Prostate gland (tissue), 2 donors: ENCODE measurements at regions not wholly inside any gene's neighbourhood (a gene's known extent, or its start where the extent isn't known, plus 50 kb on each side); places are given as distances from the start of the nearest gene placed in this dataset.

Experiments used
- DNase-seq: peaks from one replicate; pipeline ENCODE4 v3.0.0-alpha.2; 2019; ENCODE audit warnings: low spot score
- H3K27ac ChIP-seq, 2 donors: fragments of 200-600 bp; sonication (generic); 2 replicates each; pipeline ENCODE4 v1.5.1; 2017 to 2019
- H3K27me3 ChIP-seq: fragments of 200-600 bp; sonication (generic); replicated peaks from 2 replicates; pipeline ENCODE4 v1.5.1; 2019; ENCODE audit not compliant: insufficient read depth
- H3K36me3 ChIP-seq, 2 donors: fragments of 200-600 bp; sonication (generic); 1 replicate in 1 of 2; 2 replicates in 1 of 2; pipeline versions ENCODE4 v1.5.1 to v1.8.1; 2017 to 2019
- H3K4me1 ChIP-seq: fragments of 200-600 bp; sonication (generic); replicated peaks from 2 replicates; pipeline ENCODE4 v1.5.1; 2019
- H3K4me3 ChIP-seq, 2 donors: fragments of 200-600 bp; sonication (generic); 2 replicates each; pipeline ENCODE4 v1.5.1; 2017 to 2019
- H3K9me3 ChIP-seq: fragments of 200-600 bp; sonication (generic); 2 replicates; pipeline ENCODE4 v1.5.1; 2017
- POLR2A ChIP-seq: fragments of 450-650 bp; IDR thresholded peaks from one replicate; pipeline ENCODE4 v1.6.1; 2016; ENCODE audit warnings: antibody characterized with exemption, mild to moderate bottlenecking
- POLR2AphosphoS5 ChIP-seq: sonication (generic); formaldehyde crosslinking; IDR thresholded peaks from one replicate; pipeline ENCODE4 v1.6.1; 2017; ENCODE audit warnings: antibody characterized with exemption
- WGBS: methylation state at CpG from one replicate; pipeline ENCODE4 v1.1.5; 2018; 5-methylcytosine and 5-hydroxymethylcytosine counted together
- intact Hi-C: fragments of 100-400 bp; cut with DNase I; formaldehyde crosslinking; loops from one replicate; pipeline ENCODE4 v1.14.2; 2022
- TF ChIP-seq, protein P1 (sequence below), 4 experiments: fragments of 200-600 bp in 2 of 4; fragments of 450-650 bp in 2 of 4; sonication (generic) in 2 of 4; IDR thresholded peaks; 1 replicate in 3 of 4; 2 replicates in 1 of 4; pipeline ENCODE4 v1.5.1; 2016 to 2019; ENCODE audit warnings: antibody characterized with exemption in 4 of 4, mild to moderate bottlenecking in 2 of 4, moderate library complexity in 2 of 4

DNA sequence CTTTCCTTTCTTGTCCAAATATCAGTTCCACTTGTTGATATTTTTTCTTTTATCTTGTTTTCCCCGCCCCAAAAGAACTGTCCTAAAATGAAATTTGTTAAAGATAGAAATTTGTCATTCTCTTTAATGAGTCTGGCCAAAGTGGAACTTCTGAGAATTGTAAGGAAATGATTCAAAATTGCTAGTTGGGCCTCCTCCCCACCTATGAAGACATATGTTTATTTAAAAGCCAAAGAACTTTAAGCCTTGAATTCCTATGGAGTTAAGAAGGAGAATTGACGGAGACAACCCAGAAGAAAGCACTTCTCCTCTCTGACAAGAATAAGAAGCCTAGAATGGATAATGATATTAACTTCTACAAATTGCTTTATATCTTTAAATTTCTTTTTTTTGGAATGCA lies 59.1 kb upstream of the ALDH1A1 start:
- no peaks in the 10 kb centered on the region for H3K9me3 ChIP-seq
- H3K27me3 ChIP-seq = no peaks in the 10 kb centered on the region
- no peak overlapping the region for H3K4me3 ChIP-seq
- no peak for DNase-seq
- TF ChIP-seq, protein P1, sequence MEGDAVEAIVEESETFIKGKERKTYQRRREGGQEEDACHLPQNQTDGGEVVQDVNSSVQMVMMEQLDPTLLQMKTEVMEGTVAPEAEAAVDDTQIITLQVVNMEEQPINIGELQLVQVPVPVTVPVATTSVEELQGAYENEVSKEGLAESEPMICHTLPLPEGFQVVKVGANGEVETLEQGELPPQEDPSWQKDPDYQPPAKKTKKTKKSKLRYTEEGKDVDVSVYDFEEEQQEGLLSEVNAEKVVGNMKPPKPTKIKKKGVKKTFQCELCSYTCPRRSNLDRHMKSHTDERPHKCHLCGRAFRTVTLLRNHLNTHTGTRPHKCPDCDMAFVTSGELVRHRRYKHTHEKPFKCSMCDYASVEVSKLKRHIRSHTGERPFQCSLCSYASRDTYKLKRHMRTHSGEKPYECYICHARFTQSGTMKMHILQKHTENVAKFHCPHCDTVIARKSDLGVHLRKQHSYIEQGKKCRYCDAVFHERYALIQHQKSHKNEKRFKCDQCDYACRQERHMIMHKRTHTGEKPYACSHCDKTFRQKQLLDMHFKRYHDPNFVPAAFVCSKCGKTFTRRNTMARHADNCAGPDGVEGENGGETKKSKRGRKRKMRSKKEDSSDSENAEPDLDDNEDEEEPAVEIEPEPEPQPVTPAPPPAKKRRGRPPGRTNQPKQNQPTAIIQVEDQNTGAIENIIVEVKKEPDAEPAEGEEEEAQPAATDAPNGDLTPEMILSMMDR (IDR thresholded peaks at IDR 0.05) = no peak
- TF ChIP-seq POLR2AphosphoS5 (no peak), POLR2A (no peak)
- no peak overlapping the region for H3K27ac ChIP-seq
- 92% methylated on average over 2 of the region's 2 CpGs for WGBS
- no peaks in the 10 kb centered on the region for H3K36me3 ChIP-seq
- no peaks in the 10 kb centered on the region for H3K4me1 ChIP-seq
- intact Hi-C loops = no loop called here

DNA sequence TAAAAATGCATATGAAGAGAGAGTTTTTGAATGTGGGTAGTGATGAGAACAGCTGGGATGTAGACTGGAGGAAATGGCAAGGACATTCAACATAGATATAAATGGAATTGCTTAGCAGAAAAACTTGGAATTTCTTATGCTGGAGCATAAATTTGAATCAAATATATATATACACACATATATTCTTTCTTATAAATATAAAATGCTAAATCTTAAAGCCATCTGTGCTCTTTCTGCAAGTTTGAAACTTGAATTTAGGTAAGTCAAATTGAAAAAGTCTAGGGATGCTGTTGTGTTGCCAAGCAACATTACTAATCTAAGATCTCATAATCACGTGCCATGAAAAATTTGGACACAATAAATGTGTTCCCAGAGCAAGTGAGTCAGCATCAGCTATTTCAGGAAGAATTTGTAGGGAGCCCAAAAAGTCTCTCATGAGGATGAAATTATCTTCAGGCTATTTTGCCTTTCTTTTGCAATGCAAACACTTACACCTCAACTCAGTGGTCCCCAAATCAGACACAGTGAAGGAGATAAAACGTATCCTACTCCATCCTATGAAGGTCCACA lies 58.4 kb upstream of the ALDH1A1 start:
- WGBS = 52% methylated on average over 2 of the region's 2 CpGs
- H3K4me3 ChIP-seq = no peak overlapping the region
- TF ChIP-seq, protein P1 (IDR thresholded peaks at IDR 0.05) = no peak
- peak; percentile 9 for TF ChIP-seq POLR2AphosphoS5
- TF ChIP-seq POLR2A = no peak
- no peak overlapping the region for H3K27ac ChIP-seq
- H3K36me3 ChIP-seq = no peaks in the 10 kb centered on the region
- H3K27me3 ChIP-seq = no peaks in the 10 kb centered on the region
- no peak for DNase-seq
- H3K9me3 ChIP-seq = no peaks in the 10 kb centered on the region
- intact Hi-C loops = no loop called here
- H3K4me1 ChIP-seq = no peaks in the 10 kb centered on the region

DNA sequence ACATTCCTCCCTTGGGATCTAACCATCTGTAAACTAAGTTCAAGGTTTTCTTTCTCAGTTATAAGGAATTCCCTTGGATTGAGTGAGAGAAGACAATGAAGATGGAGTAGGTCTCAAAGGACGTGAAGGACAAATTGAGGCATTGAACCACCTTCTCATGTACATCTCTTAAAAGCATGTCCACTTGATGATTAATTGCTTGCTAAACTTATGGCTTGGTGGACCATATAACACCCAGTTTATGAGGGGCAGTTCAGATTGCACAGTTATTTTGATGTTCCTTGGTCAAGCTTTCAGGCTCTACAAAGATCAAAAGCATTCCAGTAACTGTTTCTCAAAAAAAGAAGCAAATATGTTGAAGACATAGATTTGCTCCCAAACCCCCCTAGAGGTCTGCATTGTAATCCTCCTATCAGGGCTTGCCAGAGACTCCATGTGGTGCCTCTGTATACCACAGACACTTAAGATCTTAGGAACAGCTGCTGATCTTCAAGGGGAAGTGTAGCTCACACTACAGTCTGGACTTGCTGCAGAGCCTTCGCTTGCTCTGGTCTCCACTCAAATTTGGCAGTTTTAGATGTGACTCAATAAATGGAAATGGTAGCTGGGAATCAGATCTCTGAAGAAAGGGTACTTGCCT lies 56.9 kb upstream of the ALDH1A1 start:
- no peaks in the 10 kb centered on the region for H3K9me3 ChIP-seq
- no peak for TF ChIP-seq POLR2AphosphoS5
- TF ChIP-seq, protein P1 (IDR thresholded peaks at IDR 0.05) = no peak
- TF ChIP-seq POLR2A = no peak
- no peak for DNase-seq
- no peaks in the 10 kb centered on the region for H3K27me3 ChIP-seq
- H3K27ac ChIP-seq = no peak overlapping the region
- 94% methylated on average over 2 of the region's 2 CpGs for WGBS
- no peaks in the 10 kb centered on the region for H3K4me1 ChIP-seq
- intact Hi-C loops = no loop called here
- no peak overlapping the region for H3K4me3 ChIP-seq
- no peaks in the 10 kb centered on the region for H3K36me3 ChIP-seq

DNA sequence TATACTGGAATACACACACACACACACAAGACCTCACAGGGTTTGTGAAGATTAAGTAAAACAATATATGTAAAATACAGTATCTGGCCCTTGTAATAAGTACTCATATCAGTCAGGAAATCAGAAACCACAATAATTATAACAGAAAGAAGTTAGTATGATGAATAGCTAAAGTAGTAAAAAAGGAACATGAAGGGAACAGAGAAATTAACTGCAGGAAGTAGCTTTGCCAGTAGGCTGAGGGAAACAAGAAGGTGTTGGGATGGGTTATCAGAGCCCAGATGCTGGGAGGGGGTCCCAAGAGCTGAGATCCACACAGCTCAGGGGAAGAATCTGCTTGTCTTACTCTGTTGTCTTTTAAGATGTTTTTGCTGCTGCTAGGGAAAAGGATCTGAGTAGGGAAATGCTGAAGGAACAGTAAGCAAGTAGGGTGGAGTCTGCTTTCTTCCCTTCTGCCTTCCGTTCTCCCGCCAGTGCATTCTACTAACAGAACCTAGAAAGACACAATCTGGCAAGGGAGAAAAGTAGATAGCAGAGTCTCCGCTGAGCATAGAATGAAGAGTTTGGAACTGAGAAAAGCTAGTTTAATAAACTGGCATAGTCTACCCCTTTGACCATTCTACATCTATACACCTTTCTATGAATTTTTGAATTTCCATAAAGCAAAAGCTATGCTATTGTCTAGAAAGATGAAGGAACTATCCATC lies 55.3 kb upstream of the ALDH1A1 start:
- Histone ChIP-seq H3K27ac (no peak overlapping the region), H3K4me1 (no peaks in the 10 kb centered on the region), H3K9me3 (no peaks in the 10 kb centered on the region), H3K27me3 (no peaks in the 10 kb centered on the region), H3K36me3 (no peaks in the 10 kb centered on the region), H3K4me3 (no peak overlapping the region)
- WGBS = 68% methylated on average over 3 of the region's 3 CpGs
- intact Hi-C loops = no loop called here
- no peak for DNase-seq
- TF ChIP-seq, protein P1 (IDR thresholded peaks at IDR 0.05) = no peak
- no peak for TF ChIP-seq POLR2A

DNA sequence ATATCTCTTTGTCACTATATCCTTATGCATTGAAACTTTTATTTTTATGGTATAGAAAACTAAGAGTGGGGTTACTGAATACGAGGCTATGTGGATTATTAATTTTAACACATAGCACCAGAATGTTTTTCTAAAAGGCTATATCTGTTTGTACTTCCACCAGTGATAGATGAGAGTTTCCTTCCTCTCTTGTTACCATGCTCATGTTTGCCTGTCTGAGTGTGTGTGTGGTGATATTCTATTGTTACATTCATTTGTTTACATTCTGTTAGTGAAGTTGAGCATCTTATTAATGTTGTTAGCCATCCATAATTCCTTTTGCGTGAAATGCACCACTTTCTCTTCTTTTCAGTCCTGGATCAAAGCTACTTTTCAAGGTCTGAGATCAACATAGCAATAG lies 54.1 kb upstream of the ALDH1A1 start:
- no peak overlapping the region for H3K27ac ChIP-seq
- no peaks in the 10 kb centered on the region for H3K9me3 ChIP-seq
- H3K36me3 ChIP-seq = no peaks in the 10 kb centered on the region
- TF ChIP-seq POLR2A (no peak), POLR2AphosphoS5 (no peak)
- TF ChIP-seq, protein P1 (IDR thresholded peaks at IDR 0.05) = no peak
- intact Hi-C loops = no loop called here
- no peaks in the 10 kb centered on the region for H3K4me1 ChIP-seq
- H3K27me3 ChIP-seq = no peaks in the 10 kb centered on the region
- 84% methylated on average over 2 of the region's 2 CpGs for WGBS
- no peak for DNase-seq
- no peak overlapping the region for H3K4me3 ChIP-seq
